Right lobe of liver (tissue), 4 donors: ENCODE measurements at regions not wholly inside any gene's neighbourhood (a gene's known extent, or its start where the extent isn't known, plus 50 kb on each side); places are given as distances from the start of the nearest gene placed in this dataset.

Source experiments
- CTCF ChIP-seq, 4 donors: fragments of 200-600 bp in 3 of 4; fragments of 450-650 bp in 1 of 4; IDR thresholded peaks; one replicate each; pipeline versions ENCODE4 v1.5.1 to v1.8.0; 2016 to 2022; ENCODE audit warnings: antibody characterized with exemption in 4 of 4, mild to moderate bottlenecking in 2 of 4
- POLR2A ChIP-seq: fragments of 450-650 bp; IDR thresholded peaks from one replicate; pipeline ENCODE4 v1.6.1; 2017; ENCODE audit warnings: antibody characterized with exemption, mild to moderate bottlenecking
- donor health status: DM: no; HTN: no; CAD: no.
- donor health status: DM: no; HTN: no; CAD: no.
- donor health status: DM: no; HTN: yes; CAD: no.

- TF ChIP-seq CTCF (IDR thresholded peaks at IDR 0.05) (no peak), POLR2A (no peak)
These were observed 165.7 kb downstream of the SOD2 start for GRCh38 chr6:159527351-159527750.
